Activated naive CD4-positive, alpha-beta T cell treated with anti-CD3 and anti-CD28 coated beads, Interleukin-2, amount 10 ng/mL, durations not matched to agents 7 days and 5 days (primary cell): ENCODE measurements at regions not wholly inside any gene's neighbourhood (a gene's known extent, or its start where the extent isn't known, plus 50 kb on each side); places are given as distances from the start of the nearest gene placed in this dataset.

Experiments used
- CTCF ChIA-PET: fragments of 350-600 bp; sonication (Branson Sonifier 250); formaldehyde crosslinking; loops from one replicate; lab custom pipeline; 2021; ENCODE audit warnings: antibody characterized with exemption; lab: Charles Lee
- DNase-seq: peaks from one replicate; pipeline ENCODE4 v3.0.0-alpha.2; 2020
- H3K27ac Mint-ChIP-seq: one replicate; pipeline ENCODE4 v1.8.0; 2021; ENCODE audit warnings: mild to moderate bottlenecking, moderate library complexity, mixed read lengths
- H3K27me3 Mint-ChIP-seq: one replicate; pipeline ENCODE4 v1.8.0; 2021; ENCODE audit warnings: mild to moderate bottlenecking, mixed read lengths
- H3K36me3 Mint-ChIP-seq: one replicate; pipeline ENCODE4 v1.8.0; 2021; ENCODE audit warnings: mixed read lengths
- H3K4me1 Mint-ChIP-seq: one replicate; pipeline ENCODE4 v1.8.0; 2021; ENCODE audit warnings: mixed read lengths
- H3K4me3 Mint-ChIP-seq: one replicate; pipeline ENCODE4 v1.8.0; 2021; ENCODE audit warnings: mild to moderate bottlenecking, moderate library complexity, mixed read lengths
- H3K9me3 Mint-ChIP-seq: one replicate; pipeline ENCODE4 v1.8.0; 2021; ENCODE audit warnings: mixed read lengths

GRCh38 chr4:29262986-29263385, 1457.2 kb upstream of the PCDH7 start:
- no peaks in the 10 kb centered on the region for H3K36me3 Mint-ChIP-seq
- no peak overlapping the region for H3K4me3 Mint-ChIP-seq
- H3K27ac Mint-ChIP-seq = no peak overlapping the region
- H3K27me3 Mint-ChIP-seq = no peaks in the 10 kb centered on the region
- CTCF ChIA-PET = no interaction called here
- no peak for DNase-seq
- peaks cover 14% of the 10 kb centered on the region for H3K9me3 Mint-ChIP-seq
- H3K4me1 Mint-ChIP-seq = no peaks in the 10 kb centered on the region

GRCh38 chr4:29276150-29276549, 1444.0 kb upstream of the PCDH7 start:
- H3K36me3 Mint-ChIP-seq = no peaks in the 10 kb centered on the region

GRCh38 chr4:29277381-29277780, 1442.8 kb upstream of the PCDH7 start:
- Mint-ChIP-seq H3K27ac (no peak overlapping the region), H3K27me3 (no peaks in the 10 kb centered on the region), H3K9me3 (peaks cover 4% of the 10 kb centered on the region), H3K36me3 (no peaks in the 10 kb centered on the region), H3K4me1 (no peaks in the 10 kb centered on the region), H3K4me3 (no peak overlapping the region)
- CTCF ChIA-PET = no interaction called here
- no peak for DNase-seq

More at GRCh38 chr4:29276150-29276549, 1444.0 kb upstream of the PCDH7 start:
- H3K4me1 Mint-ChIP-seq = no peaks in the 10 kb centered on the region
- CTCF ChIA-PET = no interaction called here
- no peak for DNase-seq
- H3K27me3 Mint-ChIP-seq = no peaks in the 10 kb centered on the region
- H3K27ac Mint-ChIP-seq = no peak overlapping the region
- H3K4me3 Mint-ChIP-seq = no peak overlapping the region
- peaks cover 10% of the 10 kb centered on the region for H3K9me3 Mint-ChIP-seq

GRCh38 chr4:29278585-29278984, 1441.6 kb upstream of the PCDH7 start:
- Mint-ChIP-seq H3K9me3 (peaks cover 7% of the 10 kb centered on the region), H3K27me3 (no peaks in the 10 kb centered on the region), H3K36me3 (no peaks in the 10 kb centered on the region), H3K27ac (no peak overlapping the region), H3K4me1 (no peaks in the 10 kb centered on the region), H3K4me3 (no peak overlapping the region)
- DNase-seq = no peak
- CTCF ChIA-PET = no interaction called here

- Mint-ChIP-seq H3K9me3 (peaks cover 3% of the 10 kb centered on the region), H3K27ac (no peak overlapping the region), H3K27me3 (no peaks in the 10 kb centered on the region), H3K36me3 (no peaks in the 10 kb centered on the region), H3K4me3 (no peak overlapping the region), H3K4me1 (no peaks in the 10 kb centered on the region)
- CTCF ChIA-PET = interaction anchor here (0.6 kb wide), 1 partner anchor 14 kb away, joined by 3 read pairs; no protein-coding TSS in a partner anchor
- DNase-seq = no peak
Measured at GRCh38 chr4:29289118-29289517, 1431.1 kb upstream of the PCDH7 start.

- H3K4me3 Mint-ChIP-seq = no peak overlapping the region
- H3K36me3 Mint-ChIP-seq = no peaks in the 10 kb centered on the region
- no peak for DNase-seq
- no peak overlapping the region for H3K27ac Mint-ChIP-seq
- H3K9me3 Mint-ChIP-seq = peaks cover 2% of the 10 kb centered on the region
- H3K27me3 Mint-ChIP-seq = no peaks in the 10 kb centered on the region
- H3K4me1 Mint-ChIP-seq = no peaks in the 10 kb centered on the region
- CTCF ChIA-PET = no interaction called here
Measured at GRCh38 chr4:29295280-29295679, 1424.9 kb upstream of the PCDH7 start.

- Mint-ChIP-seq H3K9me3 (peaks cover 4% of the 10 kb centered on the region), H3K36me3 (no peaks in the 10 kb centered on the region), H3K27ac (no peak overlapping the region), H3K4me3 (no peak overlapping the region), H3K27me3 (no peaks in the 10 kb centered on the region), H3K4me1 (no peaks in the 10 kb centered on the region)
- CTCF ChIA-PET = no interaction called here
- no peak for DNase-seq
Measured at GRCh38 chr4:29304595-29304994, 1415.6 kb upstream of the PCDH7 start.

GRCh38 chr4:29307256-29307655, 1412.9 kb upstream of the PCDH7 start:
- no peaks in the 10 kb centered on the region for H3K4me1 Mint-ChIP-seq
- H3K36me3 Mint-ChIP-seq = no peaks in the 10 kb centered on the region
- peaks cover 4% of the 10 kb centered on the region for H3K9me3 Mint-ChIP-seq
- H3K4me3 Mint-ChIP-seq = no peak overlapping the region
- CTCF ChIA-PET = no interaction called here
- H3K27ac Mint-ChIP-seq = no peak overlapping the region
- no peak for DNase-seq
- no peaks in the 10 kb centered on the region for H3K27me3 Mint-ChIP-seq

- peaks cover 4% of the 10 kb centered on the region for H3K9me3 Mint-ChIP-seq
- H3K4me1 Mint-ChIP-seq = no peaks in the 10 kb centered on the region
- no peak for DNase-seq
- no peaks in the 10 kb centered on the region for H3K27me3 Mint-ChIP-seq
- CTCF ChIA-PET = no interaction called here
- no peak overlapping the region for H3K27ac Mint-ChIP-seq
- H3K4me3 Mint-ChIP-seq = no peak overlapping the region
- H3K36me3 Mint-ChIP-seq = no peaks in the 10 kb centered on the region
Measured at GRCh38 chr4:29307755-29308154, 1412.4 kb upstream of the PCDH7 start.

- Mint-ChIP-seq H3K27ac (no peak overlapping the region), H3K36me3 (no peaks in the 10 kb centered on the region), H3K27me3 (no peaks in the 10 kb centered on the region), H3K9me3 (peaks cover 4% of the 10 kb centered on the region), H3K4me3 (no peak overlapping the region), H3K4me1 (no peaks in the 10 kb centered on the region)
- no peak for DNase-seq
- CTCF ChIA-PET = no interaction called here
Measured at GRCh38 chr4:29309050-29309449, 1411.1 kb upstream of the PCDH7 start.

GRCh38 chr4:29310252-29310651, 1409.9 kb upstream of the PCDH7 start:
- Mint-ChIP-seq H3K36me3 (no peaks in the 10 kb centered on the region), H3K27me3 (no peaks in the 10 kb centered on the region), H3K9me3 (peaks cover 4% of the 10 kb centered on the region), H3K4me1 (no peaks in the 10 kb centered on the region), H3K27ac (no peak overlapping the region), H3K4me3 (no peak overlapping the region)
- DNase-seq = no peak
- CTCF ChIA-PET = no interaction called here

GRCh38 chr4:29311247-29311646, 1408.9 kb upstream of the PCDH7 start:
- no peak for DNase-seq
- peaks cover 4% of the 10 kb centered on the region for H3K9me3 Mint-ChIP-seq
- H3K27ac Mint-ChIP-seq = no peak overlapping the region
- no peaks in the 10 kb centered on the region for H3K4me1 Mint-ChIP-seq
- CTCF ChIA-PET = no interaction called here
- H3K4me3 Mint-ChIP-seq = no peak overlapping the region
- H3K36me3 Mint-ChIP-seq = no peaks in the 10 kb centered on the region
- no peaks in the 10 kb centered on the region for H3K27me3 Mint-ChIP-seq

GRCh38 chr4:29319663-29320340, 1400.4 kb upstream of the PCDH7 start:
- H3K4me1 Mint-ChIP-seq = no peaks in the 10 kb centered on the region

GRCh38 chr4:29320947-29321620, 1399.1 kb upstream of the PCDH7 start:
- H3K4me1 Mint-ChIP-seq = no peaks in the 10 kb centered on the region
- H3K27me3 Mint-ChIP-seq = no peaks in the 10 kb centered on the region
- DNase-seq = no peak
- no peaks in the 10 kb centered on the region for H3K36me3 Mint-ChIP-seq
- no peak overlapping the region for H3K27ac Mint-ChIP-seq
- CTCF ChIA-PET = no interaction called here
- H3K4me3 Mint-ChIP-seq = no peak overlapping the region
- H3K9me3 Mint-ChIP-seq = peaks cover 12% of the 10 kb centered on the region

More at GRCh38 chr4:29319663-29320340, 1400.4 kb upstream of the PCDH7 start:
- H3K9me3 Mint-ChIP-seq = peaks cover 12% of the 10 kb centered on the region
- CTCF ChIA-PET = no interaction called here
- no peaks in the 10 kb centered on the region for H3K27me3 Mint-ChIP-seq
- H3K36me3 Mint-ChIP-seq = no peaks in the 10 kb centered on the region
- DNase-seq = no peak
- H3K4me3 Mint-ChIP-seq = no peak overlapping the region
- no peak overlapping the region for H3K27ac Mint-ChIP-seq

- no peak overlapping the region for H3K27ac Mint-ChIP-seq
- no peak overlapping the region for H3K4me3 Mint-ChIP-seq
- no peaks in the 10 kb centered on the region for H3K36me3 Mint-ChIP-seq
- H3K27me3 Mint-ChIP-seq = no peaks in the 10 kb centered on the region
- DNase-seq = no peak
- H3K9me3 Mint-ChIP-seq = peaks cover 7% of the 10 kb centered on the region
- no peaks in the 10 kb centered on the region for H3K4me1 Mint-ChIP-seq
- CTCF ChIA-PET = no interaction called here
Measured at GRCh38 chr4:29326004-29326403, 1394.2 kb upstream of the PCDH7 start.
